Neuronal stem cell (in vitro differentiated cells): ENCODE measurements at regions not wholly inside any gene's neighbourhood (a gene's known extent, or its start where the extent isn't known, plus 50 kb on each side); places are given as distances from the start of the nearest gene placed in this dataset.

Experiments used
- DNase-seq: peaks from one replicate; pipeline ENCODE4 v3.0.0-alpha.2; 2013; ENCODE audit warnings: low spot score
- H2AFZ ChIP-seq: one replicate; pipeline ENCODE4 v1.6.1; 2013; ENCODE audit warnings: mild to moderate bottlenecking, low read length, inconsistent platforms
- H2AK5ac ChIP-seq: 2 replicates; pipeline ENCODE4 v1.6.1; 2013; ENCODE audit warnings: low read depth, mild to moderate bottlenecking, inconsistent platforms, low read length, moderate library complexity, mixed read lengths
- H2BK120ac ChIP-seq: 2 replicates; pipeline ENCODE4 v1.6.1; 2013; ENCODE audit warnings: low read depth, mild to moderate bottlenecking, inconsistent platforms, low read length, moderate library complexity, mixed read lengths
- H2BK12ac ChIP-seq: one replicate; pipeline ENCODE4 v1.6.1; 2013; ENCODE audit warnings: low read length, inconsistent platforms
- H2BK15ac ChIP-seq: 2 replicates; pipeline ENCODE4 v1.6.1; 2013; ENCODE audit warnings: mild to moderate bottlenecking, low read length, inconsistent platforms, mixed read lengths
- H2BK5ac ChIP-seq: one replicate; pipeline ENCODE4 v1.6.1; 2013; ENCODE audit warnings: inconsistent platforms, mild to moderate bottlenecking, low read length, moderate library complexity
- H3K14ac ChIP-seq: one replicate; pipeline ENCODE4 v1.6.1; 2013; ENCODE audit warnings: low read length, inconsistent platforms
- H3K18ac ChIP-seq: 2 replicates; pipeline ENCODE4 v1.6.1; 2013; ENCODE audit warnings: low read length, inconsistent platforms
- H3K23ac ChIP-seq: 2 replicates; pipeline ENCODE4 v1.6.1; 2013; ENCODE audit warnings: low read depth, mild to moderate bottlenecking, mixed read lengths, low read length, inconsistent platforms; ENCODE audit not compliant: poor library complexity
- H3K27ac ChIP-seq: replicated peaks from 3 replicates; pipeline ENCODE4 v1.5.1; 2013; ENCODE audit warnings: low read length, inconsistent platforms
- H3K27me3 ChIP-seq, 3 experiments: 2 replicates each; pipeline ENCODE4 v1.6.1; 2013; ENCODE audit warnings: low read length in 3 of 3, mild to moderate bottlenecking in 2 of 3, inconsistent platforms in 1 of 3, low read depth in 1 of 3, mixed read lengths in 1 of 3, moderate library complexity in 1 of 3; ENCODE audit not compliant: control insufficient read depth in 3 of 3, insufficient read depth in 3 of 3
- H3K36me3 ChIP-seq, 2 donors: replicated peaks in 1 of 2; 2 replicates each; pipeline ENCODE4 v1.6.1; 2013; ENCODE audit warnings: low read length in 2 of 2; ENCODE audit not compliant: control insufficient read depth in 2 of 2, insufficient read depth in 2 of 2
- H3K4ac ChIP-seq: 2 replicates; pipeline ENCODE4 v1.6.1; 2013; ENCODE audit warnings: inconsistent platforms, mild to moderate bottlenecking, low read length, moderate library complexity
- H3K4me1 ChIP-seq, 2 donors: 1 replicate in 1 of 2; 2 replicates in 1 of 2; pipeline ENCODE4 v1.6.1; 2013; ENCODE audit warnings: low read length in 2 of 2, low read depth in 1 of 2; ENCODE audit not compliant: control insufficient read depth in 2 of 2, insufficient read depth in 1 of 2
- H3K4me2 ChIP-seq: one replicate; pipeline ENCODE4 v1.6.1; 2013; ENCODE audit warnings: mild to moderate bottlenecking, low read length, inconsistent platforms; ENCODE audit not compliant: insufficient read depth, poor library complexity, severe bottlenecking
- H3K4me3 ChIP-seq, 2 donors: 2 replicates each; pipeline ENCODE4 v1.5.1; 2013; ENCODE audit warnings: low read length in 2 of 2, mild to moderate bottlenecking in 2 of 2, inconsistent platforms in 1 of 2, moderate library complexity in 1 of 2
- H3K79me1 ChIP-seq: one replicate; pipeline ENCODE4 v1.6.1; 2013; ENCODE audit warnings: low read depth, mild to moderate bottlenecking, inconsistent platforms, low read length, moderate library complexity
- H3K9ac ChIP-seq: one replicate; pipeline ENCODE4 v1.6.1; 2013; ENCODE audit warnings: mild to moderate bottlenecking, low read depth, low read length, inconsistent platforms; ENCODE audit not compliant: poor library complexity
- H3K9me3 ChIP-seq, 2 donors: replicated peaks in 1 of 2; 2 replicates each; pipeline versions ENCODE3 to v1.6.1; 2013; ENCODE audit warnings: low read length in 2 of 2, mild to moderate bottlenecking in 2 of 2, inconsistent platforms in 1 of 2, low read depth in 1 of 2, mixed read lengths in 1 of 2, moderate library complexity in 1 of 2; ENCODE audit not compliant: control insufficient read depth in 2 of 2, insufficient read depth in 1 of 2
- H4K8ac ChIP-seq: one replicate; pipeline ENCODE4 v1.6.1; 2013; ENCODE audit warnings: low read depth, mild to moderate bottlenecking, inconsistent platforms, low read length, moderate library complexity
- H4K91ac ChIP-seq: one replicate; pipeline ENCODE4 v1.6.1; 2013; ENCODE audit warnings: low read length, low read depth, mild to moderate bottlenecking, inconsistent platforms; ENCODE audit not compliant: poor library complexity
- WGBS, 2 donors: extraction: QIAGEN DNeasy Blood & Tissue Kit; methylation state at CpG; one replicate each; pipeline ENCODE4 v1.1.7; 2013; ENCODE audit warnings: missing lambda C conversion rate in 2 of 2, mixed read lengths in 1 of 2; ENCODE audit not compliant: insufficient read length in 2 of 2, insufficient replicate concordance in 1 of 2; ENCODE audit errors: extremely low coverage in 2 of 2; 5-methylcytosine and 5-hydroxymethylcytosine counted together

DNA sequence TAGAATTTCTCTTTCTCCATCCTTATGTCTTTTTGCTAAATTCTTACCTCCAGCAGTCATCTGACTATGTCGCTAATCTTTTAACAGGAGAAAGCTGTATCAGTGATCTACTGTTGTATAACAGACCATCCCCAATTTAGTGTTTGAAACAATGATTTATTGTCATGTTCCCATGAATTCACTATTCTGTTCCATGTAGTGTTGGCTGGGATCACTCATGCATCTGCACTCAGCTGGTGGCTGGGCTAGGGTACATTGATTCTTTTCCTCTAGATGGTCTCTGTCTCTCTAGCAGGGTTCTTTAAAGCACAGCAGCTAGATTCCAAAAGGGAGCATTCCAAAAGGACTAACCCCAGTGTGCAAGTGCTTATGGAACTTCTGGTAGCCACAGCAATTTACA lies 184.2 kb upstream of the FANCL start:
- no peak overlapping the region for H3K18ac ChIP-seq
- H2AK5ac ChIP-seq: no peak overlapping the region
- H2BK15ac ChIP-seq: no peak overlapping the region

GRCh38 chr2:58419983-58420382 lies 178.9 kb upstream of the FANCL start:
- Histone ChIP-seq H3K27ac (no peak overlapping the region), H2BK15ac (no peak overlapping the region), H2AK5ac (no peak overlapping the region), H2BK120ac (no peak overlapping the region), H3K4me1 (no peaks in the 10 kb centered on the region), H3K18ac (no peak overlapping the region), H2BK5ac (no peak overlapping the region), H3K4ac (no peak overlapping the region), H3K9me3 (no peaks in the 10 kb centered on the region), H3K36me3 (no peaks in the 10 kb centered on the region), H2AFZ (no peak overlapping the region), H4K8ac (no peak overlapping the region), H4K91ac (peak overlapping the region; percentile 58), H3K9ac (no peak overlapping the region), H3K4me3 (no peak overlapping the region), H3K27me3 (no peaks in the 10 kb centered on the region), H3K4me2 (no peak overlapping the region), H3K14ac (no peak overlapping the region), H3K79me1 (no peaks in the 10 kb centered on the region), H2BK12ac (no peak overlapping the region), H3K23ac (peak overlapping the region; percentile 37)
- no peak for DNase-seq
- no CpG with 5 or more reads among the region's 2 CpGs for WGBS, 2 donors

More for the DNA sequence above, 184.2 kb upstream of the FANCL start:
- WGBS, 2 donors: no CpG with 5 or more reads among the region's 1 CpG
- Histone ChIP-seq H3K23ac (no peak overlapping the region), H2BK120ac (no peak overlapping the region), H2AFZ (no peak overlapping the region), H4K91ac (no peak overlapping the region), H3K36me3 (no peaks in the 10 kb centered on the region), H3K27me3 (no peaks in the 10 kb centered on the region), H3K4me1 (peaks cover 4 to 5% of the 10 kb centered on the region in 2 donors), H3K4me3 (no peak overlapping the region), H3K9me3 (no peaks in the 10 kb centered on the region), H3K9ac (no peak overlapping the region), H4K8ac (no peak overlapping the region), H2BK5ac (no peak overlapping the region), H3K79me1 (no peaks in the 10 kb centered on the region), H3K4me2 (no peak overlapping the region), H3K4ac (no peak overlapping the region), H3K27ac (no peak overlapping the region), H2BK12ac (no peak overlapping the region), H3K14ac (no peak overlapping the region)
- no peak for DNase-seq

GRCh38 chr2:58416696-58417095 lies 175.6 kb upstream of the FANCL start:
- no peak overlapping the region for H3K27ac ChIP-seq
- no peak overlapping the region for H3K4me3 ChIP-seq
- H3K27me3 ChIP-seq: no peaks in the 10 kb centered on the region
- H3K79me1 ChIP-seq: no peaks in the 10 kb centered on the region
- no peaks in the 10 kb centered on the region for H3K9me3 ChIP-seq
- H3K4ac ChIP-seq: no peak overlapping the region
- no peak overlapping the region for H2BK120ac ChIP-seq
- no peak overlapping the region for H3K18ac ChIP-seq
- no peak for DNase-seq
- no peaks in the 10 kb centered on the region for H3K36me3 ChIP-seq
- H2AFZ ChIP-seq: no peak overlapping the region
- H3K14ac ChIP-seq: no peak overlapping the region
- H3K4me1 ChIP-seq: no peaks in the 10 kb centered on the region
- no peak overlapping the region for H4K91ac ChIP-seq
- H3K9ac ChIP-seq: no peak overlapping the region
- H2BK12ac ChIP-seq: no peak overlapping the region
- H4K8ac ChIP-seq: no peak overlapping the region
- H2AK5ac ChIP-seq: no peak overlapping the region
- no CpG with 5 or more reads among the region's 3 CpGs for WGBS, 2 donors
- H3K23ac ChIP-seq: no peak overlapping the region
- no peak overlapping the region for H3K4me2 ChIP-seq
- no peak overlapping the region for H2BK5ac ChIP-seq
- no peak overlapping the region for H2BK15ac ChIP-seq

- H3K36me3 ChIP-seq: no peaks in the 10 kb centered on the region
- no peak overlapping the region for H2BK5ac ChIP-seq
- H3K4me1 ChIP-seq: no peaks in the 10 kb centered on the region
- no peak overlapping the region for H3K9ac ChIP-seq
- H3K14ac ChIP-seq: no peak overlapping the region
- H3K9me3 ChIP-seq: no peaks in the 10 kb centered on the region
- no peak overlapping the region for H3K4me3 ChIP-seq
- H3K23ac ChIP-seq: no peak overlapping the region
- no peak for DNase-seq
- H2AK5ac ChIP-seq: no peak overlapping the region
- no peak overlapping the region for H3K4me2 ChIP-seq
- no peak overlapping the region for H2BK120ac ChIP-seq
- no peak overlapping the region for H3K4ac ChIP-seq
- H2BK12ac ChIP-seq: no peak overlapping the region
- no peak overlapping the region for H2AFZ ChIP-seq
- H2BK15ac ChIP-seq: no peak overlapping the region
- no peaks in the 10 kb centered on the region for H3K79me1 ChIP-seq
- H3K27me3 ChIP-seq: no peaks in the 10 kb centered on the region
- H3K18ac ChIP-seq: no peak overlapping the region
- no peak overlapping the region for H4K8ac ChIP-seq
- WGBS, 2 donors: no CpG with 5 or more reads among the region's 2 CpGs
- H3K27ac ChIP-seq: no peak overlapping the region
- no peak overlapping the region for H4K91ac ChIP-seq
Measured at GRCh38 chr2:58414506-58414905, 173.4 kb upstream of the FANCL start.
